Esophagus muscularis mucosa (tissue), 4 donors: ENCODE measurements at regions not wholly inside any gene's neighbourhood (a gene's known extent, or its start where the extent isn't known, plus 50 kb on each side); places are given as distances from the start of the nearest gene placed in this dataset.

Source experiments
- DNase-seq: peaks from one replicate; pipeline ENCODE4 v3.0.0-alpha.2; 2017; ENCODE audit errors: extremely low spot score
- H3K27ac ChIP-seq, 4 donors: fragments of 200-600 bp; sonication (generic); replicated peaks in 1 of 4; 1 replicate in 3 of 4; 2 replicates in 1 of 4; pipeline ENCODE4 v1.5.1; 2016 to 2019; ENCODE audit warnings: mild to moderate bottlenecking in 1 of 4
- H3K27me3 ChIP-seq, 4 donors: fragments of 200-600 bp; sonication (generic); one replicate each; pipeline versions ENCODE4 v1.5.1 to v1.6.0; 2016 to 2019
- H3K36me3 ChIP-seq, 4 donors: fragments of 200-600 bp; sonication (generic); one replicate each; pipeline ENCODE4 v1.5.1; 2016 to 2019
- H3K4me1 ChIP-seq, 4 donors: fragments of 200-600 bp; sonication (generic); one replicate each; pipeline ENCODE4 v1.5.1; 2016 to 2019
- H3K4me3 ChIP-seq, 4 donors: fragments of 200-600 bp; sonication (generic); 1 replicate in 2 of 4; 2 replicates in 2 of 4; pipeline ENCODE4 v1.5.1; 2016 to 2019; ENCODE audit warnings: mild to moderate bottlenecking in 4 of 4, moderate library complexity in 1 of 4
- H3K9me3 ChIP-seq, 4 donors: fragments of 200-600 bp; sonication (generic); 1 replicate in 3 of 4; 2 replicates in 1 of 4; pipeline ENCODE4 v1.5.1; 2016 to 2019
- EP300 ChIP-seq: sonication (generic); formaldehyde crosslinking; IDR thresholded peaks from one replicate; pipeline ENCODE4 v1.6.1; 2017; ENCODE audit warnings: antibody characterized with exemption
- POLR2A ChIP-seq: fragments of 450-650 bp; IDR thresholded peaks from one replicate; pipeline ENCODE4 v1.6.1; 2017; ENCODE audit warnings: antibody characterized with exemption, moderate library complexity, mild to moderate bottlenecking, low read depth
- POLR2AphosphoS5 ChIP-seq, 2 donors: sonication (generic); formaldehyde crosslinking; IDR thresholded peaks; one replicate each; pipeline ENCODE4 v1.6.1; 2017; ENCODE audit warnings: antibody characterized with exemption in 2 of 2
- whole genome bisulfite sequencing: methylation state at CpG from one replicate; pipeline ENCODE4 v1.1.5; 2018; 5-methylcytosine and 5-hydroxymethylcytosine counted together
- intact Hi-C: fragments of 100-400 bp; cut with DNase I; formaldehyde crosslinking; loops from one replicate; pipeline ENCODE4 v1.15.1; 2023
- TF ChIP-seq, protein P1 (sequence below), 3 experiments: fragments of 200-600 bp in 2 of 3; fragments of 450-650 bp in 1 of 3; sonication (generic) in 2 of 3; IDR thresholded peaks; one replicate each; pipeline ENCODE4 v1.5.1; 2017 to 2019; ENCODE audit warnings: antibody characterized with exemption in 3 of 3, mild to moderate bottlenecking in 2 of 3, moderate library complexity in 1 of 3

GRCh38 chr2:65878011-65878340, 445.6 kb upstream of the SPRED2 start:
- no peak for DNase-seq

GRCh38 chr2:65877331-65878010, 445.1 kb upstream of the SPRED2 start:
- no peaks in the 10 kb centered on the region for H3K36me3 ChIP-seq
- WGBS, result 85% methylated on average over 7 of the region's 7 CpGs
- H3K4me1 ChIP-seq, result no peaks in the 10 kb centered on the region
- no peak overlapping the region for H3K27ac ChIP-seq
- DNase-seq, result no peak
- intact Hi-C loops, result no loop called here
- no peaks in the 10 kb centered on the region for H3K27me3 ChIP-seq
- TF ChIP-seq, protein P1, sequence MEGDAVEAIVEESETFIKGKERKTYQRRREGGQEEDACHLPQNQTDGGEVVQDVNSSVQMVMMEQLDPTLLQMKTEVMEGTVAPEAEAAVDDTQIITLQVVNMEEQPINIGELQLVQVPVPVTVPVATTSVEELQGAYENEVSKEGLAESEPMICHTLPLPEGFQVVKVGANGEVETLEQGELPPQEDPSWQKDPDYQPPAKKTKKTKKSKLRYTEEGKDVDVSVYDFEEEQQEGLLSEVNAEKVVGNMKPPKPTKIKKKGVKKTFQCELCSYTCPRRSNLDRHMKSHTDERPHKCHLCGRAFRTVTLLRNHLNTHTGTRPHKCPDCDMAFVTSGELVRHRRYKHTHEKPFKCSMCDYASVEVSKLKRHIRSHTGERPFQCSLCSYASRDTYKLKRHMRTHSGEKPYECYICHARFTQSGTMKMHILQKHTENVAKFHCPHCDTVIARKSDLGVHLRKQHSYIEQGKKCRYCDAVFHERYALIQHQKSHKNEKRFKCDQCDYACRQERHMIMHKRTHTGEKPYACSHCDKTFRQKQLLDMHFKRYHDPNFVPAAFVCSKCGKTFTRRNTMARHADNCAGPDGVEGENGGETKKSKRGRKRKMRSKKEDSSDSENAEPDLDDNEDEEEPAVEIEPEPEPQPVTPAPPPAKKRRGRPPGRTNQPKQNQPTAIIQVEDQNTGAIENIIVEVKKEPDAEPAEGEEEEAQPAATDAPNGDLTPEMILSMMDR (IDR thresholded peaks at IDR 0.05), result no peak
- no peak for TF ChIP-seq EP300
- TF ChIP-seq POLR2A, result no peak
- no peak for TF ChIP-seq POLR2AphosphoS5 (IDR thresholded peaks at IDR 0.05)
- no peak overlapping the region for H3K4me3 ChIP-seq
- H3K9me3 ChIP-seq, result no peaks in the 10 kb centered on the region

More at GRCh38 chr2:65878011-65878340, 445.6 kb upstream of the SPRED2 start:
- Histone ChIP-seq H3K36me3 (no peaks in the 10 kb centered on the region), H3K9me3 (no peaks in the 10 kb centered on the region), H3K4me1 (no peaks in the 10 kb centered on the region), H3K4me3 (no peak overlapping the region), H3K27me3 (no peaks in the 10 kb centered on the region), H3K27ac (no peak overlapping the region)
- intact Hi-C loops, result no loop called here
- TF ChIP-seq, protein P1 (IDR thresholded peaks at IDR 0.05), result no peak
- TF ChIP-seq POLR2AphosphoS5 (IDR thresholded peaks at IDR 0.05), result no peak
- WGBS, result 66% methylated on average over 3 of the region's 3 CpGs

DNA sequence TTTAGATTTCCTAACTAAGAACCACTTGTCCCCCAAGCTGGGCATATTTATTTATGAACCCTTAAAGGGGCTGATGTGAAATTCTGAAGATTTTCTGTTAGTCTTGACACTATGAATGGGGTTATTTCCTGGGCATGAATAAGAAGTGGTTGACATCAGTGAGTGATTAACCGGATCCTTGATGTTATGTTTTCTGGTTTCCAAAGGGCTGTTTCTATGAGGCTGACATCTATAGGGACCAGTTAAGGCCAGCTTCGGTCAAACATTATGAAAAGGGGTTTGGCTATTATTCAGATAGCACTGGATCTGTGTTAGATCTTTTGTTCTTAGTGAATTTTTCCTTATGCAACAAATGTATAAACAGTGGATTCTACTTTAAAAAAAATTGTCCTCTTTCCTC, 443.7 kb upstream of the SPRED2 start:
- H3K36me3 ChIP-seq, result no peaks in the 10 kb centered on the region
- 61% methylated on average over 2 of the region's 2 CpGs for WGBS
- DNase-seq, result no peak
- no peak overlapping the region for H3K27ac ChIP-seq
- H3K4me3 ChIP-seq, result no peak overlapping the region
- no peaks in the 10 kb centered on the region for H3K27me3 ChIP-seq
- H3K4me1 ChIP-seq, result no peaks in the 10 kb centered on the region
- no peaks in the 10 kb centered on the region for H3K9me3 ChIP-seq
- intact Hi-C loops, result no loop called here
- TF ChIP-seq POLR2A, result no peak
- no peak for TF ChIP-seq POLR2AphosphoS5 (IDR thresholded peaks at IDR 0.05)
- TF ChIP-seq, protein P1 (IDR thresholded peaks at IDR 0.05), result no peak
- TF ChIP-seq EP300, result no peak

GRCh38 chr2:65870826-65871225, 438.4 kb upstream of the SPRED2 start:
- no peaks in the 10 kb centered on the region for H3K4me1 ChIP-seq
- 85% methylated on average over 2 of the region's 2 CpGs for WGBS
- intact Hi-C loops, result no loop called here
- H3K36me3 ChIP-seq, result no peaks in the 10 kb centered on the region
- H3K27ac ChIP-seq, result no peak overlapping the region
- H3K9me3 ChIP-seq, result no peaks in the 10 kb centered on the region
- DNase-seq, result no peak
- H3K27me3 ChIP-seq, result peaks cover 0 to 7% (median 0%) of the 10 kb centered on the region in 4 donors
- TF ChIP-seq EP300, result no peak
- TF ChIP-seq, protein P1 (IDR thresholded peaks at IDR 0.05), result no peak
- no peak for TF ChIP-seq POLR2A
- TF ChIP-seq POLR2AphosphoS5 (IDR thresholded peaks at IDR 0.05), result no peak
- H3K4me3 ChIP-seq, result no peak overlapping the region

GRCh38 chr2:65869296-65869695, 436.9 kb upstream of the SPRED2 start:
- DNase-seq, result no peak
- TF ChIP-seq, protein P1 (IDR thresholded peaks at IDR 0.05), result no peak
- intact Hi-C loops, result no loop called here
- 73% methylated on average over 5 of the region's 5 CpGs for WGBS
- no peak overlapping the region for H3K4me3 ChIP-seq
- H3K27me3 ChIP-seq, result peaks cover 0 to 7% (median 0%) of the 10 kb centered on the region in 4 donors
- no peaks in the 10 kb centered on the region for H3K36me3 ChIP-seq
- H3K4me1 ChIP-seq, result no peaks in the 10 kb centered on the region
- H3K9me3 ChIP-seq, result no peaks in the 10 kb centered on the region
- no peak overlapping the region for H3K27ac ChIP-seq
